GM23338 (cell line): ENCODE measurements at regions not wholly inside any gene's neighbourhood (a gene's known extent, or its start where the extent isn't known, plus 50 kb on each side); places are given as distances from the start of the nearest gene placed in this dataset.

Source experiments
- ATAC-seq: fragments of 200-7000 bp; cut with Tn5 transposase; 3 replicates; pipeline ENCODE4 v1.9.1; 2020
- DNase-seq: peaks from one replicate; pipeline ENCODE4 v3.0.0-alpha.2; 2015; ENCODE audit warnings: low spot score
- H2AFZ ChIP-seq: fragments of 200-600 bp; sonication (generic); 2 replicates; pipeline ENCODE4 v1.8.0; 2016; ENCODE audit warnings: antibody characterized with exemption, mild to moderate bottlenecking, moderate library complexity
- H3F3A ChIP-seq: fragments of 200-600 bp; sonication (generic); replicated peaks from 2 replicates; pipeline ENCODE4 v1.8.0; 2017; ENCODE audit warnings: antibody characterized with exemption, mixed run types, low read depth
- H3K27ac ChIP-seq: fragments of 200-600 bp; sonication (generic); 2 replicates; pipeline ENCODE4 v1.6.1; 2016; ENCODE audit warnings: low read depth
- H3K27me3 ChIP-seq: fragments of 200-600 bp; sonication (generic); 2 replicates; pipeline ENCODE4 v1.8.0; 2016; ENCODE audit warnings: mild to moderate bottlenecking, mixed run types, moderate library complexity; ENCODE audit not compliant: insufficient read depth
- H3K36me3 ChIP-seq: fragments of 200-600 bp; sonication (generic); 2 replicates; pipeline ENCODE4 v1.8.0; 2016; ENCODE audit warnings: mild to moderate bottlenecking; ENCODE audit not compliant: insufficient read depth
- H3K4me1 ChIP-seq: fragments of 200-600 bp; sonication (generic); 2 replicates; pipeline ENCODE4 v1.8.0; 2016; ENCODE audit warnings: mild to moderate bottlenecking, moderate library complexity; ENCODE audit not compliant: insufficient read depth
- H3K4me2 ChIP-seq: fragments of 200-600 bp; sonication (generic); 2 replicates; pipeline ENCODE4 v1.7.1; 2017; ENCODE audit warnings: mixed run types
- H3K4me3 ChIP-seq: fragments of 200-600 bp; sonication (generic); 2 replicates; pipeline ENCODE4 v1.6.1; 2016; ENCODE audit warnings: mixed run types
- H3K79me2 ChIP-seq: fragments of 200-600 bp; sonication (generic); replicated peaks from 2 replicates; pipeline ENCODE4 v1.8.0; 2017; ENCODE audit warnings: mild to moderate bottlenecking; ENCODE audit not compliant: insufficient read depth
- H3K9me2 ChIP-seq: fragments of 200-600 bp; sonication (generic); 2 replicates; pipeline ENCODE4 v1.8.0; 2017; ENCODE audit not compliant: insufficient read depth
- H4K20me1 ChIP-seq: fragments of 200-600 bp; sonication (generic); replicated peaks from 2 replicates; pipeline ENCODE4 v1.8.0; 2017; ENCODE audit warnings: mild to moderate bottlenecking; ENCODE audit not compliant: insufficient read depth
- H3K27ac Mint-ChIP-seq: 2 replicates; pipeline ENCODE4 v1.8.0; 2020; ENCODE audit warnings: inconsistent platforms, mild to moderate bottlenecking, moderate library complexity, mixed read lengths
- H3K27me3 Mint-ChIP-seq: 3 replicates; pipeline ENCODE4 v1.8.0; 2022; ENCODE audit warnings: low read depth, mild to moderate bottlenecking, moderate library complexity, mixed read lengths, inconsistent platforms; ENCODE audit not compliant: insufficient read depth, poor library complexity
- H3K36me3 Mint-ChIP-seq: 3 replicates; pipeline ENCODE4 v1.8.0; 2021; ENCODE audit warnings: low read depth, mild to moderate bottlenecking, inconsistent platforms, moderate library complexity, mixed read lengths
- H3K4me1 Mint-ChIP-seq: 3 replicates; pipeline ENCODE4 v1.8.0; 2020; ENCODE audit warnings: mild to moderate bottlenecking, inconsistent platforms, mixed read lengths
- H3K4me3 Mint-ChIP-seq: 3 replicates; pipeline ENCODE4 v1.8.0; 2021; ENCODE audit warnings: moderate library complexity, mild to moderate bottlenecking, inconsistent platforms, mixed read lengths
- H3K9me3 Mint-ChIP-seq: 3 replicates; pipeline ENCODE4 v1.8.0; 2020; ENCODE audit warnings: moderate library complexity, mild to moderate bottlenecking, inconsistent platforms, mixed read lengths
- CREB1 ChIP-seq: fragments of 250-450 bp; sonication (Bioruptor Pico); IDR thresholded peaks from 2 replicates; pipeline ENCODE4 v1.5.0; 2020; ENCODE audit warnings: low read depth, mild to moderate bottlenecking, moderate library complexity
- ETS1 ChIP-seq: IDR thresholded peaks from 2 replicates; pipeline ENCODE4 v1.6.1; 2016; ENCODE audit warnings: antibody characterized with exemption
- EZH2 ChIP-seq: fragments of 200-600 bp; sonication (generic); IDR thresholded peaks from one replicate; pipeline ENCODE4 v1.8.0; 2017; ENCODE audit warnings: antibody characterized with exemption, mild to moderate bottlenecking, low read depth; ENCODE audit not compliant: unreplicated experiment
- EZH2phosphoT487 ChIP-seq: fragments of 200-600 bp; sonication (generic); IDR thresholded peaks from one replicate; pipeline ENCODE4 v1.8.1; 2018; ENCODE audit warnings: antibody characterized with exemption; ENCODE audit not compliant: unreplicated experiment
- JUNB ChIP-seq: IDR thresholded peaks from one replicate; pipeline ENCODE4 v1.6.1; 2016; ENCODE audit warnings: antibody characterized with exemption; ENCODE audit not compliant: unreplicated experiment
- NANOG ChIP-seq: IDR thresholded peaks from 2 replicates; pipeline ENCODE4 v1.6.1; 2016; ENCODE audit warnings: antibody characterized with exemption, borderline replicate concordance
- POLR2AphosphoS5 ChIP-seq: IDR thresholded peaks from 2 replicates; pipeline ENCODE4 v1.6.1; 2016; ENCODE audit warnings: antibody characterized with exemption, low read depth
- REST ChIP-seq: IDR thresholded peaks from one replicate; pipeline ENCODE4 v1.6.1; 2018; ENCODE audit warnings: antibody characterized with exemption; ENCODE audit not compliant: unreplicated experiment
- STAT1 ChIP-seq: IDR thresholded peaks from one replicate; pipeline ENCODE4 v1.6.1; 2016; ENCODE audit warnings: antibody characterized with exemption; ENCODE audit not compliant: unreplicated experiment
- ZNF114 ChIP-seq: fragments of 250-450 bp; sonication (Bioruptor Pico); IDR thresholded peaks from 2 replicates; pipeline ENCODE4 v1.5.0; 2020; ENCODE audit warnings: mild to moderate bottlenecking, moderate library complexity
- ZNF331 ChIP-seq: fragments of 250-450 bp; sonication (Bioruptor Pico); IDR thresholded peaks from 2 replicates; pipeline ENCODE4 v1.5.0; 2020; ENCODE audit warnings: low read depth, mild to moderate bottlenecking, moderate library complexity
- ZNF462 ChIP-seq: fragments of 250-450 bp; sonication (Bioruptor Pico); IDR thresholded peaks from 2 replicates; pipeline ENCODE4 v1.5.0; 2020; ENCODE audit warnings: mild to moderate bottlenecking, moderate library complexity

GRCh38 chr5:98368141-98368540 is 405.3 kb upstream of the RGMB start:
- H3K9me2 ChIP-seq: no peaks in the 10 kb centered on the region
- no peaks in the 10 kb centered on the region for H4K20me1 ChIP-seq
- no peak overlapping the region for H2AFZ ChIP-seq
- no peaks in the 10 kb centered on the region for H3K9me3 Mint-ChIP-seq
- DNase-seq (no peak), ATAC-seq (no peak)
- H3K4me1 Mint-ChIP-seq: peaks cover 4% of the 10 kb centered on the region; the same call in 2 of the 3 replicates
- no peaks in the 10 kb centered on the region for H3K79me2 ChIP-seq
- H3K36me3 ChIP-seq: no peaks in the 10 kb centered on the region
- H3K4me3 Mint-ChIP-seq: no peak overlapping the region
- no peaks in the 10 kb centered on the region for H3K36me3 Mint-ChIP-seq
- no peaks in the 10 kb centered on the region for H3K27me3 Mint-ChIP-seq
- no peak overlapping the region for H3K4me2 ChIP-seq
- no peak overlapping the region for H3K27ac ChIP-seq
- H3K4me3 ChIP-seq: no peak overlapping the region
- peak overlapping the region; percentile 13; the same call in 1 of the 2 replicates for H3K27ac Mint-ChIP-seq
- no peaks in the 10 kb centered on the region for H3K4me1 ChIP-seq
- no peak for TF ChIP-seq JUNB
- no peak for TF ChIP-seq STAT1
- no peak for TF ChIP-seq POLR2AphosphoS5
- TF ChIP-seq NANOG: no peak
- no peak for TF ChIP-seq CREB1 (CRISPR knock-in tag)
- no peak for TF ChIP-seq EZH2phosphoT487
- no peak for TF ChIP-seq EZH2
- TF ChIP-seq ETS1: no peak
- TF ChIP-seq ZNF331 (CRISPR knock-in tag): no peak
- no peak for TF ChIP-seq ZNF462
- no peak for TF ChIP-seq ZNF114
- no peak for TF ChIP-seq REST
- H3F3A ChIP-seq: no peaks in the 10 kb centered on the region
- H3K27me3 ChIP-seq: no peaks in the 10 kb centered on the region
